Heart right ventricle (tissue), 16 donors: ENCODE measurements at regions not wholly inside any gene's neighbourhood (a gene's known extent, or its start where the extent isn't known, plus 50 kb on each side); places are given as distances from the start of the nearest gene placed in this dataset.

ENCODE experiments used
- ATAC-seq, 8 donors: fragments of 200-7000 bp; cut with Tn5 transposase; one replicate each; pipeline ENCODE4 v1.9.1; 2020; ENCODE audit warnings: mild to moderate bottlenecking in 8 of 8, moderate library complexity in 8 of 8, moderate number of reproducible peaks in 1 of 8
- DNase-seq, 2 donors: peaks; one replicate each; pipeline ENCODE4 v3.0.0-alpha.2; 2020
- H3K27ac ChIP-seq, 10 donors: fragments of 200-600 bp; sonication (generic) in 2 of 10; one replicate each; pipeline versions ENCODE4 v1.5.0 to v1.8.0; 2020 to 2022; ENCODE audit warnings: mild to moderate bottlenecking in 3 of 10
- H3K27me3 ChIP-seq, 7 donors: fragments of 200-600 bp; one replicate each; pipeline ENCODE4 v1.8.0; 2021 to 2022; ENCODE audit warnings: mild to moderate bottlenecking in 2 of 7
- H3K36me3 ChIP-seq, 9 donors: fragments of 200-600 bp; sonication (generic) in 1 of 9; one replicate each; pipeline versions ENCODE4 v1.5.0 to v1.8.0; 2020 to 2022; ENCODE audit warnings: mild to moderate bottlenecking in 2 of 9
- H3K4me1 ChIP-seq, 9 donors: fragments of 200-600 bp; sonication (generic) in 1 of 9; one replicate each; pipeline versions ENCODE4 v1.5.0 to v1.8.0; 2020 to 2022; ENCODE audit warnings: mild to moderate bottlenecking in 4 of 9
- H3K4me3 ChIP-seq, 10 donors: fragments of 200-600 bp; sonication (generic) in 2 of 10; one replicate each; pipeline versions ENCODE4 v1.5.0 to v1.8.0; 2020 to 2022; ENCODE audit warnings: mild to moderate bottlenecking in 7 of 10, moderate library complexity in 2 of 10
- H3K9me3 ChIP-seq, 11 donors: fragments of 200-600 bp in 10 of 11; sonication (generic) in 2 of 11; one replicate each; pipeline versions ENCODE4 v1.5.0 to v1.8.0; 2013 to 2022; ENCODE audit warnings: mild to moderate bottlenecking in 2 of 11, control low read depth in 1 of 11, moderate library complexity in 1 of 11
- WGBS, 2 donors: extraction: QIAGEN DNeasy Blood & Tissue Kit; methylation state at CpG; one replicate each; pipeline ENCODE4 v1.1.7; 2013; ENCODE audit warnings: inconsistent platforms in 1 of 2; 5-methylcytosine and 5-hydroxymethylcytosine counted together
- intact Hi-C, 10 donors: fragments of 100-400 bp; cut with DNase I; formaldehyde crosslinking; loops; one replicate each; pipeline versions ENCODE4 v1.11.1 to v1.14.2; 2022
- TF ChIP-seq, protein P1 (sequence below), 9 donors: fragments of 200-600 bp; sonication (generic) in 2 of 9; IDR thresholded peaks; one replicate each; pipeline versions ENCODE4 v1.5.0 to v1.8.0; 2021 to 2022; ENCODE audit warnings: antibody characterized with exemption in 9 of 9, mild to moderate bottlenecking in 5 of 9, moderate library complexity in 1 of 9
- donor health status: Arrhythmogenic right ventricular cardiomyopathy.
- donor health status: ischemic (EF 13 %, LVEDD 7.1; RV severe dilation, severe dysfunction).
- donor health status: healthy with polysubstance abuse.
- donor health status: DM: no; HTN: yes; CAD: no.
- donor health status: DM: no; HTN: no; CAD: no.
- donor health status: ischemic (EF 25% LVEDD 6.9; RV normal size, moderate dysfunction).
- donor health status: ischemic (EF 25% LVEDD 5.7; RV mildly dilated, moderate dysfunction).
- donor health status: healthy.
- donor health status: DM: yes; HTN: yes; CAD: no.
- donor health status: Ischemic cardiomyopathy.
- donor health status: ischemic (EF 35%, LVEDD 5.7; RV mildly dilated, moderate dysfunction).
- donor health status: nonischemic (EF 11% LVEDD 7.7; RV severe dilation, severe dysfunction).
- donor health status: DM: yes; HTN: yes; CAD: no.
- donor health status: PGD.
- donor health status: ischemic (EF 29% LVEDD 5.4; RV normal size, mild dysfunction).
- donor health status: nonischemic (EF 23%, LVEDD 6.1; RV moderate dilation, normal function).

- DNase-seq (no peak), ATAC-seq (no peak)
- no peak overlapping the region for H3K4me3 ChIP-seq
- WGBS, 2 donors: 72 to 79% methylated on average over 2 of the region's 2 CpGs
- H3K27ac ChIP-seq: no peak overlapping the region
- H3K27me3 ChIP-seq: no peaks in the 10 kb centered on the region
- intact Hi-C loops: no loop called here
- peaks cover 0 to 59% (median 23%) of the 10 kb centered on the region in 11 donors for H3K9me3 ChIP-seq
- H3K36me3 ChIP-seq: no peaks in the 10 kb centered on the region
- TF ChIP-seq, protein P1, sequence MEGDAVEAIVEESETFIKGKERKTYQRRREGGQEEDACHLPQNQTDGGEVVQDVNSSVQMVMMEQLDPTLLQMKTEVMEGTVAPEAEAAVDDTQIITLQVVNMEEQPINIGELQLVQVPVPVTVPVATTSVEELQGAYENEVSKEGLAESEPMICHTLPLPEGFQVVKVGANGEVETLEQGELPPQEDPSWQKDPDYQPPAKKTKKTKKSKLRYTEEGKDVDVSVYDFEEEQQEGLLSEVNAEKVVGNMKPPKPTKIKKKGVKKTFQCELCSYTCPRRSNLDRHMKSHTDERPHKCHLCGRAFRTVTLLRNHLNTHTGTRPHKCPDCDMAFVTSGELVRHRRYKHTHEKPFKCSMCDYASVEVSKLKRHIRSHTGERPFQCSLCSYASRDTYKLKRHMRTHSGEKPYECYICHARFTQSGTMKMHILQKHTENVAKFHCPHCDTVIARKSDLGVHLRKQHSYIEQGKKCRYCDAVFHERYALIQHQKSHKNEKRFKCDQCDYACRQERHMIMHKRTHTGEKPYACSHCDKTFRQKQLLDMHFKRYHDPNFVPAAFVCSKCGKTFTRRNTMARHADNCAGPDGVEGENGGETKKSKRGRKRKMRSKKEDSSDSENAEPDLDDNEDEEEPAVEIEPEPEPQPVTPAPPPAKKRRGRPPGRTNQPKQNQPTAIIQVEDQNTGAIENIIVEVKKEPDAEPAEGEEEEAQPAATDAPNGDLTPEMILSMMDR (IDR thresholded peaks at IDR 0.05): no peak
- H3K4me1 ChIP-seq: no peaks in the 10 kb centered on the region
These were observed 1124.6 kb upstream of the ATXN7L3B start for GRCh38 chr12:73413051-73413450.

GRCh38 chr12:73413974-73414373 is 1123.7 kb upstream of the ATXN7L3B start:
- Histone ChIP-seq H3K27ac (no peak overlapping the region), H3K9me3 (peaks cover 0 to 57% (median 23%) of the 10 kb centered on the region in 11 donors), H3K27me3 (no peaks in the 10 kb centered on the region), H3K4me3 (no peak overlapping the region), H3K4me1 (no peaks in the 10 kb centered on the region), H3K36me3 (no peaks in the 10 kb centered on the region)
- WGBS, 2 donors: 20 to 43% methylated on average over 1 of the region's 1 CpG
- ATAC-seq (no peak), DNase-seq (no peak)
- intact Hi-C loops: no loop called here
- TF ChIP-seq, protein P1 (IDR thresholded peaks at IDR 0.05): no peak

GRCh38 chr12:73414926-73415325 is 1122.7 kb upstream of the ATXN7L3B start:
- DNase-seq (no peak), ATAC-seq (no peak)
- no peaks in the 10 kb centered on the region for H3K4me1 ChIP-seq
- H3K36me3 ChIP-seq: no peaks in the 10 kb centered on the region
- intact Hi-C loops: no loop called here
- no peaks in the 10 kb centered on the region for H3K27me3 ChIP-seq
- H3K4me3 ChIP-seq: no peak overlapping the region
- H3K9me3 ChIP-seq: peaks cover 0 to 57% (median 23%) of the 10 kb centered on the region in 11 donors
- TF ChIP-seq, protein P1 (IDR thresholded peaks at IDR 0.05): no peak
- 74 to 78% methylated on average over 2 of the region's 2 CpGs for WGBS, 2 donors
- H3K27ac ChIP-seq: no peak overlapping the region

DNA sequence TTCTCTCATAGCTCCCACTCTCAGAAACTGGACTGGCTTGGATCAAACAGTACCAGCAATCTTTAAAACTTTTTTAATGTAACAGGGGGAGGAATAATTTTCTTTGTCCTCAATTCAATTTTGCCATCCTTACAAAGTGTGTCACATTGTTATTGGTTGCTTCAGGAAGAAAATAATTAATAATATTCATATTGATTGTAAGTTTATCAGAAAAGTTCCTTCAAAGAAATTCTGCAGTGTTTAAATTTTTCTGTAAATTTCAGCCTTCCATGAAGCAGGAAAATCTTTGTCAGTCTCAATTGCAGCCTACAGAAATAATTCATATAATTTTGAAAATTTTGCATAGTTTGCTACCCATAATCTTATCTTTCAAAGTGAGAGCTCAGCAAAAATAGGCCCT is 1119.1 kb upstream of the ATXN7L3B start:
- Histone ChIP-seq H3K9me3 (peaks cover 0 to 37% (median 9%) of the 10 kb centered on the region in 11 donors), H3K27me3 (no peaks in the 10 kb centered on the region), H3K4me3 (no peak overlapping the region), H3K27ac (no peak overlapping the region), H3K36me3 (no peaks in the 10 kb centered on the region), H3K4me1 (no peaks in the 10 kb centered on the region)
- TF ChIP-seq, protein P1 (IDR thresholded peaks at IDR 0.05): no peak
- ATAC-seq (no peak), DNase-seq (no peak)
- intact Hi-C loops: no loop called here
